K562 (cell line): ENCODE measurements at regions not wholly inside any gene's neighbourhood (a gene's known extent, or its start where the extent isn't known, plus 50 kb on each side); places are given as distances from the start of the nearest gene placed in this dataset.
A peak's percentile ranks its signal among the peaks of the same experiment; 100 is the strongest.

ENCODE experiments used
- ATAC-seq: fragments of 200-7000 bp; cut with Tn5 transposase; 3 replicates; pipeline ENCODE4 v1.9.1; 2020; ENCODE audit warnings: moderate library complexity
- BruUV-seq: library from RNA; stranded (reverse); fragments of 400-500 nt; replicated peaks from 2 replicates; lab custom pipeline; 2021; lab: Mats Ljungman, UMichigan
- CTCF ChIA-PET: fragments of 300-600 bp; formaldehyde crosslinking; extraction: SDS; loops from one replicate; lab custom pipeline; 2021; ENCODE audit warnings: low intra/inter-chr PET ratio; lab: Yijun Ruan, JAX
- POLR2A ChIA-PET: fragments of 300-600, 350-650 bp; sonication (Branson Sonifier 250); formaldehyde crosslinking; extraction: SDS; loops from one replicate; lab custom pipeline; 2021; ENCODE audit warnings: antibody characterized with exemption, inconsistent platforms; lab: Yijun Ruan, JAX
- DNase-seq, 4 experiments: peaks; one replicate each; pipeline versions ENCODE4 v3.0.0 to v3.0.0-alpha.2; 2011 to 2018; ENCODE audit warnings: low spot score in 3 of 4, mixed read lengths in 3 of 4; ENCODE audit errors: extremely low read depth in 1 of 4
- FAIRE-seq: peaks from 2 replicates; lab custom pipeline; 2011; peaks lifted over from hg19 to GRCh38; lab: Jason Lieb, UNC
- H2AFZ ChIP-seq: 2 replicates; pipeline ENCODE4 v1.6.0; 2011; ENCODE audit warnings: low read depth, low read length, control low read depth, inconsistent platforms
- H3K27ac ChIP-seq: fragments of 200-600 bp; 3 replicates; pipeline ENCODE4 v1.8.0; 2011; ENCODE audit warnings: low read depth, mild to moderate bottlenecking, control low read depth, inconsistent platforms, low read length, moderate library complexity, mixed read lengths; ENCODE audit errors: extremely low read depth
- H3K27me3 ChIP-seq, 2 experiments: fragments of 300-600 bp in 1 of 2; 2 replicates in 1 of 2; 3 replicates in 1 of 2; pipeline versions ENCODE4 v1.6.0 to v1.8.0; 2011; ENCODE audit warnings: inconsistent platforms in 2 of 2, low read length in 2 of 2, mild to moderate bottlenecking in 1 of 2, mixed read lengths in 1 of 2, moderate library complexity in 1 of 2; ENCODE audit not compliant: control insufficient read depth in 2 of 2, insufficient read depth in 2 of 2
- H3K36me3 ChIP-seq: fragments of 300-600 bp; 3 replicates; pipeline ENCODE4 v1.8.0; 2011; ENCODE audit warnings: mild to moderate bottlenecking, low read length, inconsistent platforms; ENCODE audit not compliant: control insufficient read depth, insufficient read depth
- H3K4me1 ChIP-seq, 2 experiments: fragments of 200-600 bp in 1 of 2; replicated peaks in 1 of 2; 2 replicates in 1 of 2; 3 replicates in 1 of 2; pipeline versions ENCODE4 v1.5.1 to v1.8.0; 2011; ENCODE audit warnings: inconsistent platforms in 2 of 2, low read length in 2 of 2, mild to moderate bottlenecking in 1 of 2, mixed read lengths in 1 of 2, moderate library complexity in 1 of 2; ENCODE audit not compliant: control insufficient read depth in 2 of 2, insufficient read depth in 2 of 2
- H3K4me2 ChIP-seq: 2 replicates; pipeline ENCODE4 v1.6.1; 2011; ENCODE audit warnings: low read length, control low read depth, inconsistent platforms, mixed read lengths; ENCODE audit not compliant: insufficient read depth
- H3K4me3 ChIP-seq: fragments of 200-600 bp; sonication (generic), shearing (Covaris generic); 2 replicates; pipeline ENCODE4 v1.5.1; 2016; ENCODE audit warnings: control low read depth, inconsistent platforms
- H3K79me2 ChIP-seq: fragments of 200-600 bp; 3 replicates; pipeline ENCODE4 v1.8.0; 2011; ENCODE audit warnings: low read length, inconsistent platforms; ENCODE audit not compliant: control insufficient read depth, insufficient read depth
- H3K9ac ChIP-seq, 2 experiments: 2 replicates each; pipeline versions ENCODE4 v1.6.0 to v1.6.1; 2011; ENCODE audit warnings: low read depth in 2 of 2, low read length in 2 of 2, control low read depth in 1 of 2, inconsistent platforms in 1 of 2, mild to moderate bottlenecking in 1 of 2, mixed read lengths in 1 of 2; ENCODE audit not compliant: insufficient read depth in 1 of 2
- H3K9me1 ChIP-seq: one replicate; pipeline ENCODE4 v1.6.0; 2011; ENCODE audit warnings: inconsistent platforms, mild to moderate bottlenecking, low read length, moderate library complexity; ENCODE audit not compliant: control insufficient read depth, insufficient read depth
- H3K9me3 ChIP-seq: replicated peaks from 2 replicates; pipeline ENCODE4 v1.5.1; 2011; ENCODE audit warnings: low read depth, low read length, inconsistent platforms; ENCODE audit not compliant: control insufficient read depth, insufficient read depth
- H4K20me1 ChIP-seq: replicated peaks from 2 replicates; pipeline ENCODE4 v1.6.1; 2011; ENCODE audit warnings: low read length, inconsistent platforms, mixed read lengths; ENCODE audit not compliant: control insufficient read depth, insufficient read depth
- EP400 ChIP-seq: fragments of 450-650 bp; IDR thresholded peaks from 2 replicates; pipeline ENCODE4 v1.6.1; 2017; ENCODE audit warnings: antibody characterized with exemption, mild to moderate bottlenecking, moderate library complexity
- KLF10 ChIP-seq: fragments of 250-450 bp; sonication (Bioruptor Pico); IDR thresholded peaks from 2 replicates; pipeline ENCODE4 v1.6.1; 2021; ENCODE audit warnings: matching md5 sums
- LCOR ChIP-seq: sonication (generic); formaldehyde crosslinking; IDR thresholded peaks from 2 replicates; pipeline ENCODE4 v1.8.0; 2022; ENCODE audit warnings: mild to moderate bottlenecking, missing genetic modification reagents
- MNT ChIP-seq, 2 experiments: fragments of 450-650 bp; conservative IDR thresholded peaks; 2 replicates each; pipeline ENCODE4 v1.6.1; 2017; ENCODE audit warnings: mild to moderate bottlenecking in 2 of 2, moderate library complexity in 2 of 2
- NFE2L1 ChIP-seq: fragments of 450-650 bp; IDR thresholded peaks from 2 replicates; pipeline ENCODE4 v1.6.1; 2016; ENCODE audit warnings: missing genetic modification characterization, low read depth, mild to moderate bottlenecking, missing compliant biosample characterization, moderate library complexity, borderline replicate concordance
- RAD21 ChIP-seq, 2 experiments: fragments of 250-450 bp in 1 of 2; fragments of 450-650 bp in 1 of 2; sonication (Bioruptor Pico) in 1 of 2; formaldehyde crosslinking in 1 of 2; IDR thresholded peaks in 1 of 2; conservative IDR thresholded peaks in 1 of 2; 2 replicates each; pipeline versions ENCODE4 v1.4.0 to v1.8.0; 2020 to 2022; ENCODE audit warnings: mild to moderate bottlenecking in 2 of 2, moderate library complexity in 1 of 2
- TOE1 ChIP-seq, 2 experiments: fragments of 450-650 bp in 1 of 2; sonication (generic) in 1 of 2; formaldehyde crosslinking in 1 of 2; IDR thresholded peaks; 2 replicates each; pipeline versions ENCODE4 v1.7.1 to v1.8.0; 2016 to 2022; ENCODE audit warnings: borderline replicate concordance in 2 of 2, mild to moderate bottlenecking in 2 of 2, antibody characterized with exemption in 1 of 2, inconsistent platforms in 1 of 2, low read depth in 1 of 2, missing genetic modification reagents in 1 of 2, moderate library complexity in 1 of 2
- WHSC1 ChIP-seq: IDR thresholded peaks from one replicate; pipeline ENCODE4 v1.6.1; 2012; ENCODE audit warnings: low read length, control low read depth, inconsistent platforms
- ZNF444 ChIP-seq: fragments of 250-450 bp; sonication (Bioruptor Pico); IDR thresholded peaks from 2 replicates; pipeline ENCODE4 v1.4.0; 2020; ENCODE audit warnings: mild to moderate bottlenecking, moderate library complexity
- WGBS: fragments of 100-300 bp; shearing (Covaris generic); methylation state at CpG from one replicate; pipeline ENCODE4 v1.1.6; 2016; ENCODE audit warnings: low coverage, mixed read lengths; ENCODE audit not compliant: insufficient coverage; ENCODE audit errors: missing lambda C conversion rate; 5-methylcytosine and 5-hydroxymethylcytosine counted together
- in situ Hi-C: fragments of 300-500 bp; cut with MboI; formaldehyde crosslinking; loops from 4 replicates; pipeline ENCODE4 v1.15.0; 2018; ENCODE audit warnings: inconsistent platforms, mixed read lengths
- intact Hi-C: fragments of 100-400 bp; cut with micrococcal nuclease; formaldehyde crosslinking; loops from 2 replicates; pipeline ENCODE4 v1.14.2; 2022

GRCh38 chr2:53569957-53570727, 197.5 kb upstream of the CHAC2 start:
- Histone ChIP-seq H3K4me3 (no peak overlapping the region), H3K36me3 (no peaks in the 10 kb centered on the region), H3K4me2 (no peak overlapping the region), H4K20me1 (no peaks in the 10 kb centered on the region), H3K4me1 (no peaks in the 10 kb centered on the region), H3K27me3 (no peaks in the 10 kb centered on the region), H3K79me2 (no peaks in the 10 kb centered on the region), H2AFZ (no peak overlapping the region), H3K27ac (no peak overlapping the region), H3K9me3 (no peaks in the 10 kb centered on the region), H3K9me1 (no peaks in the 10 kb centered on the region), H3K9ac (no peak overlapping the region)
- no peak for DNase-seq
- POLR2A ChIA-PET: no interaction called here
- 6% methylated on average over 14 of the region's 14 CpGs for WGBS
- CTCF ChIA-PET: no interaction called here
- FAIRE-seq: no peak
- BruUV-seq: no TSS peak
- in situ Hi-C loops: no loop called here
- peak; percentile 67 for ATAC-seq
- intact Hi-C loops: no loop called here
- peak in 1 of 2 experiments; percentile 43; a peak in 2 of 4 replicates for TF ChIP-seq RAD21 (CRISPR knock-in tag; conservative IDR thresholded peaks at IDR 0.05 in 1 of 2, IDR thresholded peaks at IDR 0.05 in 1 of 2)
- no peak for TF ChIP-seq EP400
- TF ChIP-seq NFE2L1 (tag): 0 out of 2 replicates have a peak, but pooled peaks have one; percentile 7

GRCh38 chr2:53568469-53568868, 199.1 kb upstream of the CHAC2 start:
- Histone ChIP-seq H3K9me3 (no peaks in the 10 kb centered on the region), H3K79me2 (no peaks in the 10 kb centered on the region), H3K4me1 (no peaks in the 10 kb centered on the region), H3K27me3 (peaks cover 0 to 2% of the 10 kb centered on the region in 2 experiments; a peak in 2 of 5 replicates), H2AFZ (no peak overlapping the region), H3K27ac (no peak overlapping the region), H3K9ac (no peak overlapping the region), H3K4me2 (no peak overlapping the region), H3K4me3 (no peak overlapping the region), H3K9me1 (no peaks in the 10 kb centered on the region), H3K36me3 (no peaks in the 10 kb centered on the region), H4K20me1 (no peaks in the 10 kb centered on the region)
- 0% methylated on average over 4 of the region's 4 CpGs for WGBS
- no TSS peak for BruUV-seq
- no peak for TF ChIP-seq TOE1 (IDR thresholded peaks at IDR 0.05; ENCODE audit: borderline replicate concordance)
- TF ChIP-seq TOE1 (CRISPR knock-in tag; IDR thresholded peaks at IDR 0.05; ENCODE audit: borderline replicate concordance, low read depth): no peak
- TF ChIP-seq LCOR (CRISPR knock-in tag): no peak
- TF ChIP-seq MNT (conservative IDR thresholded peaks at IDR 0.05): no peak
- no peak for TF ChIP-seq KLF10
- TF ChIP-seq ZNF444 (CRISPR knock-in tag): no peak
- no peak for TF ChIP-seq WHSC1
- FAIRE-seq (no peak), DNase-seq (no peak), ATAC-seq (no peak)
- POLR2A ChIA-PET: no interaction called here
- in situ Hi-C loops (no loop called here), intact Hi-C loops (no loop called here)
- CTCF ChIA-PET: no interaction called here
